ENCODE measurements at regions not wholly inside any gene's neighbourhood (a gene's known extent, or its start where the extent isn't known, plus 50 kb on each side); places are given as distances from the start of the nearest gene placed in this dataset.
"Not testable (repeated sequence)": the region's sequence is repeated elsewhere in the genome, so short reads cannot be mapped to it uniquely, and the experiment has no call there.

DNA sequence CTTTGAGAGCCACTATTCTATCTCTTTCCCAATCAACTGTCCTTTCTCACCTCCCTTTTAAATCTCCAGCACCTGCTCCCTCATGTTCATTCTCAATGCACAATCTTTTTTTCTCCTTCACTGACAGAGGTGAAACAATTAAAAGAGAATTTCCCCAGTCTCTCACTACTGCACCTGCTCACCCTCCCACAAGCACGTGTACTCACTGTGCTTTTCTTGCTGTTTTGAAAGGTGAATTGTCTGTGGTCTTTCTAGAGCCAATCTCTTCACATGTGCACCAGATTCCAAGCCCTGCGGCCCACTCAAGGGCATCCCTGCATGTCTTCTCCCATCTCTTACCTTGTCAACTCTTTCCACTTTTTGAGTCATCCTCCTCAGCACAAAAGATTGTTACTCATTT lies 95.8 kb downstream of the SPDYE17 start:
- not testable (repeated sequence) for H3K27me3 ChIP-seq; H3K4me2 ChIP-seq; H3K36me3 ChIP-seq; H3K9me3 ChIP-seq (replicated peaks in 1 of 11); H4K20me1 ChIP-seq; H3K9ac ChIP-seq; H3K4me3 ChIP-seq; H3K4me1 ChIP-seq; H3K27ac ChIP-seq

DNA sequence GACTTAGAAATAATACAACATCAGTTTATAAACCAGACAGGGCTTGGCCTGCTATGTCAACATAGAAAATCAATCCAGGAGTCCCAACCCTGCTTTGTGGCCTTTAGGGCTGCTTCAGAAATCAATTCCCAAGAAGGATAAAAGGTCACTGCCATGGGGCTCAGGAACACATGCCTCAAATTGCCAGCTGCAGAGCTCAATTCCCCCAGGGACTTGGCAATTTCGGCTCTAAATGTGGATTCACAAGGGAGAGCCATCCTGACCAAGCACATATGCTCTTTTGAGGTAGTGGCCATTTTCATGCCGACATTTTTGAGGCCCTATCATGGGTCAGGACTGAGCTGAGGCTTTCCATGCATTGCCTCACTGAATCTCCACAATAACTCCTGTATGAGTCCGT lies 97.5 kb downstream of the SPDYE17 start:
- H4K20me1 ChIP-seq; H3K27me3 ChIP-seq; H3K36me3 ChIP-seq; H3K9me3 ChIP-seq (replicated peaks in 1 of 11); H3K4me2 ChIP-seq; H3K9ac ChIP-seq; H3K27ac ChIP-seq; H3K4me3 ChIP-seq; H3K4me1 ChIP-seq: not testable (repeated sequence)

DNA sequence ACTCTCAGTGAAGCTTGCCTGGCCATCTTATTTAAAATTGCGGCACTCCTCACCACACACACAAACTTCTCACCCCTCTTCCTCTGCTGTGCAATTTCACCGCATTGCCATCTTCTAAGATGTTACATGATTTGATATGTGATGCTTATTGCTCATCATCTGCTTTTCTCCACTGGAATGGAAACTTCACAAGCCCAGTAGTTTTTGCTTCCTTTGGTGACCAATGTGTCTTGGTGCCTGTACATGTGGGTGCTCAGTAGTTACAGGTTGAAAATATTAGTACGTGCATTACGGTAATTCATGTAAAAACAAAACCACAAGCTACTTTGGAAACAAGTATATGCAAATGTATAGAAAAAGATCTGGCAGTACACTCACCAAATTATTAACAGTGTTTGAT lies 99.2 kb downstream of the SPDYE17 start:
- H3K4me2 ChIP-seq, H3K36me3 ChIP-seq, H3K4me3 ChIP-seq: not testable (repeated sequence)

DNA sequence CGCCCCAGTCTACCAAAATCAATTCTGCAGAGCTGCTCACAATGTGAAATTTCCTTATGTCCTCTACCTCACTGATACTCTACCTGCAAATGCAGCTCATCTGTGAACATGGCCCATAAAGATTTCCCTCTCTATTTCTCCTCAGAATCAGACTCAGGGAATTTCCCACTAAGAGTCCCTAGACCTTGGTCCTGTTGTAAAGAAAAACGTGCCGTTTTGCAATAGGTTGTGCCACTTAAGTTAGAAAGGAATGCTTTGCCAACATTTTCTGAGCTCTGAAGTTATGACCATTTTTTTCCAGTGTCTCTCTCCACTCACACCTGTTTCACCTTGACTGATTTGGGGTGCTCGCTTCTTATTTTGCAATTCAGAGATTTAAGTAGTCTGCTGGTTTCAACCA lies 100.7 kb downstream of the SPDYE17 start:
- H3K4me3 ChIP-seq; H3K27me3 ChIP-seq; H3K9me3 ChIP-seq (replicated peaks in 1 of 11); H3K9ac ChIP-seq; H3K36me3 ChIP-seq; H4K20me1 ChIP-seq; H3K4me2 ChIP-seq; H3K27ac ChIP-seq: not testable (repeated sequence)
- H3K4me1 ChIP-seq, result peaks cover 0 to 11% (median 0%) of the 10 kb centered on the region in 10 experiments; a peak in 1 of 20 replicates

More for the DNA sequence above, 99.2 kb downstream of the SPDYE17 start:
- not testable (repeated sequence) for H3K9me3 ChIP-seq (replicated peaks in 1 of 11); H3K27ac ChIP-seq; H4K20me1 ChIP-seq; H3K27me3 ChIP-seq; H3K4me1 ChIP-seq; H3K9ac ChIP-seq

DNA sequence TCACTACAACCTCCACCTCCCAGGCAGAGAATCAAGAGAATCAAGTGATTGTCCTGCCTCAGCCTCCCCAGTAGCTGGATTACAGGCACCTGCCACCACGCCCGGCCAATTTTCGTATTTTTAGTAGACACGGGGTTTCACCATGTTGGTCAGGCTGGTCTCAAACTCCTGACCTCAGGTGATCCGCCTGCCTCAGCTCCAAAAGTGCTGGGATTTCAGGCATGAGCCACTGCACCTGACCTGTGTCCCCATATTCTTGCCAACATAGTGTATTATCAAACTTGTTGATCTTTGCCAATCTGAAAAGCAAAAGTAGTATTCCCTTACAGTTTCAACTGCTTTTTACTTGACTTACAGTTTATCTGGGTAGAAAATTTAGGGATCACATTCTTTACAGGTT lies 101.7 kb downstream of the SPDYE17 start:
- peaks cover 0 to 11% (median 0%) of the 10 kb centered on the region in 10 experiments; a peak in 1 of 20 replicates for H3K4me1 ChIP-seq
- not testable (repeated sequence) for H3K27ac ChIP-seq; H4K20me1 ChIP-seq; H3K4me2 ChIP-seq; H3K4me3 ChIP-seq; H3K27me3 ChIP-seq; H3K9ac ChIP-seq; H3K36me3 ChIP-seq; H3K9me3 ChIP-seq (replicated peaks in 1 of 11)

DNA sequence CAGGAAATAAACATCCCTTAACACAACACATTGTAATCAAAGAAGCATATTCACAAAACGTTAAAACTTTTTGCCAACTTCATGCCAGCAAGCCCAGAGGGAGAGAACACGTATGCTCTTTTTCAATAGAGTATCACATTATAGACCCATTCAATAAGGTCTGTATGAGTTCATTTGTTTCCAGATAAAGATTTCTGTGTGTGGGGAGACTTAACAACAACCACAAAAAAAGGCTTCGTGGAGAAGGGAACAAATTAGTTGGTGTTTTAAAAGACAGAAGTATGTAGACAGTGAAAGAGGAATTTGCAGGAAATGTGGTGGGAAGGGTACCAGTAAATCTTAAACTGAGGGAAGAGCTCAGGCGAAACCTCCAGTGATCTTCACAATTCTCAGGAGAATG lies 103.4 kb downstream of the SPDYE17 start:
- H3K4me2 ChIP-seq; H3K9ac ChIP-seq; H3K9me3 ChIP-seq (replicated peaks in 1 of 11); H3K36me3 ChIP-seq; H3K4me3 ChIP-seq; H3K27me3 ChIP-seq; H3K27ac ChIP-seq; H4K20me1 ChIP-seq: not testable (repeated sequence)
- peaks cover 0 to 11% (median 0%) of the 10 kb centered on the region in 10 experiments; a peak in 1 of 20 replicates for H3K4me1 ChIP-seq

DNA sequence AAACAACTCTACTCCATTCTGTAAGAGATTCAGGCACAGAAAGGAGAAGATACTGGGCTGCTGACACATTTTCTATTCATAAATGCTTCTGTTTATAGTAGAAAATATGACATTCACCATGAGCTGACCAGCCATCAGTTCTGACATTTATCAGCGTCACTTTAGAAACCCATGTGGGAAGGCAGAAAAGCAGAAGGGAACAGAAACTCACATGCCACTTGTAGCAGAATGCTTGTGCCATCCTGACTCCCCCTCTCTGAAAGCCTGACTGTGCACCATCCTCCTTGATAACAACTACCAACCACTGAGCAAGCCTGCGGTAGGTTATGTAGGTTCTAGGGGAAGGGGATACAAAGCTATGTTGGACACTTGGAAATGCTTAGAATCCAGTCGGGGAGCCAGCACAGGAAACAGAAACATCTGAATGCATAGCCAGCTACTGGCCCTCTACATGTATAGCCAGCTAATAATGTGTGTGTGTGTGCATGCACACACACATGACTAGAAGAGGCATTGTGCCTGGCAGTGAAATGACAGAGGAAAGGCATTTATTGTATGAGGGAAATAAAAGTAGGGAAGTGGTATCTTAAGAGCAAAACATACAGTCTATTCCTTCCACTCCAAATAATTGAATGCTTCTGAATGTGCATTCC lies 104.3 kb downstream of the SPDYE17 start:
- not testable (repeated sequence) for H3K27me3 ChIP-seq; H3K4me2 ChIP-seq; H3K9ac ChIP-seq; H3K9me3 ChIP-seq (replicated peaks in 1 of 11); H4K20me1 ChIP-seq; H3K36me3 ChIP-seq; H3K27ac ChIP-seq; H3K4me3 ChIP-seq
- H3K4me1 ChIP-seq, result peaks cover 0 to 11% (median 0%) of the 10 kb centered on the region in 10 experiments; a peak in 1 of 20 replicates

DNA sequence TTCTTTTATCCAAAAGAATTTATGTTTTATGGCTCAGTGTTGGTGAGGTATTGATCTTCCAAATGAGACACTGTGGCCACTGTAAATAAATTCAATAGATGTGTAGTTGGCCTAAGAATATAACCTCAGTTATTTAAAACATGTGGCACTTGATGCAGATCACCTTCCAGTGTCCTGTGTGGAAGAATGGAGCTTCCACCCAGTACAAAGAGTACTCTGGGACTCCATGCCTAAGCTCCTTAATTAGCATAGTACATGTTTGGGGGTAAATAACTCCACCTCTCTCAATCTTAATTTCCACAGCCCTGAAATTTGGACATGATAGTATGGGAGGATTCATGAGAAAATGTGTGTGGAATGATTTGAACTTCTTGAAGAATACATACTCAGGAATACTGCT lies 105.7 kb downstream of the SPDYE17 start:
- not testable (repeated sequence) for H3K27me3 ChIP-seq; H3K36me3 ChIP-seq; H3K4me2 ChIP-seq; H3K9me3 ChIP-seq (replicated peaks in 1 of 11); H3K9ac ChIP-seq; H3K27ac ChIP-seq; H4K20me1 ChIP-seq; H3K4me3 ChIP-seq
- peaks cover 0 to 11% (median 0%) of the 10 kb centered on the region in 10 experiments; a peak in 1 of 20 replicates for H3K4me1 ChIP-seq

DNA sequence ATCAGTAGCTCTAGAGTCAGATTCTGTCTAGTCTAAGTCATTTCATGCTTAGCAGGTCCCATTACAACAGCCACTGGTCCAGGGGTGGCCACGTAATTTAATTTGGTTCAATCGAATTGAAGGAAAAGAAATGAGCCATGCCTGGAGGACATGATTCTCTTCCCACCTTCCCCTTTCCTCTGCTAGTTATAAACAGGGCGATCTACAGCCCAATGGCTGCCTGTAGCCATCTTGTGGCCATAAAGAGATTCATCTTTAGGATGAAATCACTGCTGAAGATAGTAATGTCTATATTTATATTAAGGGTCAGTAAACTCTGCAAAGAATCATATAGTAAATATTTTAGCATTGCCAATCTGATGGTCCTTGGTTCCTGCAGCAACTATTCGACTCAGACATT lies 107.4 kb downstream of the SPDYE17 start:
- not testable (repeated sequence) for H3K4me2 ChIP-seq; H3K27ac ChIP-seq; H3K36me3 ChIP-seq; H3K4me3 ChIP-seq; H3K9ac ChIP-seq; H3K27me3 ChIP-seq; H3K9me3 ChIP-seq (replicated peaks in 1 of 11); H4K20me1 ChIP-seq
- H3K4me1 ChIP-seq, result peaks cover 0 to 11% (median 0%) of the 10 kb centered on the region in 10 experiments; a peak in 1 of 20 replicates

DNA sequence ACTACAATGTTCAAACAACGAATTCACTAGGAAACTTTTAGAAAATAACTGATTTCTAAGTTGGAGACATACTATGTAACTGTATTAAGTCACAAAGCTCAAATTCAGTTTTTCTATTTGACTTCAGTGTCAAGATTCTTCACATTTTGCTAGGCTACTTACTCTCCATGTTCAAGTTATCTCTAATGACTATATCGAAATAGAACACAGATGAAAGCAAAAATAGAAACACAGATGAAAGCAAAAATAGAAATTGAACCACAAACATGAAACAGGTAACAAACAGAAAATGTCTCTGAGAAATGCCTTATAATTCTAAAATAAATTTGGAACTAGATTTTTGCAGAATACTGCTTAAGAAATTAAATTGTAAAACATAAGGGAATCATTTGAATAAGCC lies 113.5 kb downstream of the SPDYE17 start:
- not testable (repeated sequence) for H3K4me3 ChIP-seq; H3K4me2 ChIP-seq; H3K36me3 ChIP-seq; H3K9me3 ChIP-seq (replicated peaks in 1 of 11); H3K27ac ChIP-seq; H3K27me3 ChIP-seq; H3K4me1 ChIP-seq; H3K9ac ChIP-seq; H4K20me1 ChIP-seq

DNA sequence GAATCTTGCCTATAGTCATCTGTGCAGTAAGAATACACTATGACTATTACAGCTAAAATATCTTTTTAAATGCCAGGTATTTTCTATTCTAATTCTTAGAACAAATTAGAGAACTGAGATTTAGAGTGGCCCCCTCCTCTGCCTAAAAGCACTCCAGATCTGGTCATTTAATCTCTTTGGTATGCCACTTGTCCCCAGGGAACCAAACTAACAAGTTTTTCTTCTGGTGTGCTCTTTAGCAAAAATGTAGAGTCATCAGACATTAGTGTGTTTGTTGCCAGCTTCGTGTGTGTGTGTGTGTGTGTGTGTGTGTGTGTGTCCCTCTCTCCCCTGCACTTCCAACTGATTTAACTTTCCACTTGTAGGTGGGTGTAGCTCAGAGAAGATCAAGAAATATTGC lies 117.8 kb downstream of the SPDYE17 start:
- H3K9ac ChIP-seq; H3K27me3 ChIP-seq; H3K4me2 ChIP-seq; H3K36me3 ChIP-seq; H3K4me3 ChIP-seq; H3K4me1 ChIP-seq; H3K27ac ChIP-seq; H4K20me1 ChIP-seq; H3K9me3 ChIP-seq (replicated peaks in 1 of 11): not testable (repeated sequence)

DNA sequence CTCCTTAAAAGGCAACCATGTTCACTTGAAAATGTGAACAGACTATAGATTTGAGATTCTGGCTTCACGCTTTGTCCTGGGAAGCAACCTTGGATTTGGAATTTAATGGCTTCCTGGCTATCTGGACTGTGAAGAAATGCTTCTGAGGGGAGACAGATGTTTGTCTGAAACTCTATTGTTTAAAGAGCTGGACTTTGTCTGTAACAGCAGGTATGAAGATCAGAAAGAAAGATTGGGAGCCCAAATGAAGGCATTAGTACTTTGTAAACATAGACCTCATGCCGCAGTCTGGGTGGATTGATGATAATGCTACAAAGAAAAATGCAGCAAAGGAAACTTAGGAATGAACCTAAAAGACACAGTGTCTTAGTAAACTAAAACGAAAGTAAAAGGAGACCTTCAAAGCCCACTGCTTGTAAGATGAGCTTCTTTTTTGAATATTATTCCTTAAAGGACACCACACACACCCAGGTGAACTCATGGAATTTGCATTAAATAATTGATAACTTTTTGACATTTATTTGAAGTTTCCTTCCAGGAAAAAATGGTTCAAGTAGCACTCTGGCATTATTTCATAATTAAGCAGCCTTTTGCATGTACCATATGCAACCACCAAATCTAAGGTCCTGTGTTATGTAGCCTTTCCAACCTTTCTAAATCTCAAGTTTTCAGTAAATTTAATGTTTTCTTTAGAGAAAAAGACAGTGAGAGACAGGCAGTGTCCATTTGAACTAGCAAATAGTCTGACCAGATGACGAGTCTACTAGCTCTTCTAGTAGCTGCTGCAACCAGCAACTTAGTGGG lies 119.9 kb downstream of the SPDYE17 start:
- H3K4me1 ChIP-seq; H3K4me3 ChIP-seq; H3K36me3 ChIP-seq; H3K27me3 ChIP-seq; H3K9me3 ChIP-seq (replicated peaks in 1 of 11); H3K9ac ChIP-seq; H3K27ac ChIP-seq; H4K20me1 ChIP-seq: not testable (repeated sequence)
- H3K4me2 ChIP-seq, result peak overlapping the region in 2 of 11 experiments; percentile 12 to 15; a peak in 1 of 22 replicates

DNA sequence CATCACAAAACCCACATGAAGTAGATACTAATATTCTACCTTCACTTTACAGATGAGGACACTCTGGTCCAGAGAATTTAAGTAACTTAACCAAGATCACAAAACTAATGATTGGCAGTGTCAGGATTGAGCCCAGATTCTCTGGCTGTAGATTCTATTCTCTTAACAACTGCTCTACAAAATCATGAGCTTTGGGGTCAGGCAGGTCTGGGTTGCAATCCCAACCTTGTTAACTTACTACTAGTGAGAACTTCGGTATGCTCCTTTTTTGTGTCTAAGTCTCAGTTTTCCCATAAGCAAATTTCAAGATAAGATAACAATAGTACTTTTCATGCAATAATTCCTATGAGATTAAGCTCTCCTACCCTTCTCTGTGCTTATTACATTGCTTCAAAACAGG lies 127.5 kb downstream of the SPDYE17 start:
- H3K9ac ChIP-seq; H3K27me3 ChIP-seq; H3K4me1 ChIP-seq; H3K4me3 ChIP-seq; H3K36me3 ChIP-seq; H3K27ac ChIP-seq; H3K4me2 ChIP-seq; H3K9me3 ChIP-seq (replicated peaks in 1 of 11); H4K20me1 ChIP-seq: not testable (repeated sequence)

DNA sequence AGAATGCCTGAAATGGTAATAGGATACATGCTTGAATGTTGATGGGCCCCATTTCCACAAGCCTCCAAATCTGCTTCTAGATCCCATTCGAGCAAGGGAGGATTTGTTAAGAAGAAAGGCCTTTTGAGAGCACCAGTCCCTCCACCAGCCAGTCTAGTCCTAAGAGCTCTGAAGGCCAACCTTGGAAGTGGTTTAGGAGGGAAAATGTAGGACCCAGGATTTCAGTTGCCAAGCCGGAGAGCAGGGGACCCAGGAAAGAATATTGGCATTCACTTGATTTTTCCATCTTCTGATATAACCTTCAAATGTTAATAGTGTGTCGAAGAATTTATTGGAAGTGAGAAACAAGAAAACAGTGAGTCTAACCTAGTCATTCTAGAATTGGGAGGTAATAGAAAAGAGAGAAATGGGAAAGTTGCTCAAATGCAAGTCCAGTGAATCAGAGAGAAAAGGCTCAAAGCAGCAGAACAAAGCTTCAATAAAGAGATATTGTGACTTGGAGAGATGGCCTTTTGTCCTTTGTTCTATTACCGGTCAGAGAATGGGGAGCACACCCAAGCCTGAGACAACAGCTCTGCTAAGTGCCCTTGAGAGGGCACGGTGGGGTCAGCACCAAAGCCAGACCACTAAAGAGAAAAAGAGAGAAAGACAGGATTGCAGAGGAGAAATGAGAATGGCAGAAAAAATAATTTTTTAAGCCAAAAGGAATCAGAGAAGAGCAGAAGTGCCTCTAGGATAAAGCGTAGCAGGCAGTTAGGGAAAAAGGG lies 130.0 kb downstream of the SPDYE17 start:
- not testable (repeated sequence) for H3K4me2 ChIP-seq; H3K27me3 ChIP-seq; H3K4me1 ChIP-seq; H3K36me3 ChIP-seq; H4K20me1 ChIP-seq; H3K9ac ChIP-seq; H3K4me3 ChIP-seq; H3K27ac ChIP-seq; H3K9me3 ChIP-seq (replicated peaks in 1 of 11)

All from BLaER1 treated with 17β-estradiol and CSF1 and Interleukin-3, amounts not matched to agents 10 nM and 100 nM (cell line).